ENCODE measurements at regions not wholly inside any gene's neighbourhood (a gene's known extent, or its start where the extent isn't known, plus 50 kb on each side); places are given as distances from the start of the nearest gene placed in this dataset.

DNA sequence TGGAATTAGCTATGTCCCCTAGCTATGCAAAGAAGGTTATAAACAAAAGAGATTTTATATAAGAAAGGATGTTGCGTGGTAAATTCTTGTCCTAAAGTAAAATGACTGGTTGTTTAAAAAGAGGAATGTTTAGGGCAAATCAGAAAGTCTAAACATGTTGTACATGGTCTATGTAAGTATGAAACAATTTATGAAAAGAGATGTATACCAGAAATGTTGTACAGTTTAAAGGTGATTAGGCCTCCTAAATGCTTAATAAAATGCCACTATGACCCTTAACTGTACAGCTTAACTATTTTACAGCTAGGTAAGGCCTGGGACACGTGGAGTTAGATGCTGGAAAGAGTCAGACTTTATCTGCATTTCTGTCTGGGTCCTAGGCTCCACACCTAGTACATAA, 775.9 kb upstream of the KLHL1 start:
- Mint-ChIP-seq H3K4me3 (ENCODE audit: low read depth) (no peak overlapping the region), H3K27ac (no peak overlapping the region), H3K9me3 (peaks cover 7% of the 10 kb centered on the region), H3K4me1 (ENCODE audit: low read depth) (no peaks in the 10 kb centered on the region), H3K36me3 (ENCODE audit: low read depth) (no peaks in the 10 kb centered on the region), H3K27me3 (ENCODE audit: low read depth) (no peaks in the 10 kb centered on the region)
- intact Hi-C loops (cut with micrococcal nuclease), result no loop called here
- no peak for DNase-seq (ENCODE audit: low spot score)

- Mint-ChIP-seq H3K9me3 (peaks cover 4% of the 10 kb centered on the region), H3K27ac (no peak overlapping the region), H3K36me3 (ENCODE audit: low read depth) (no peaks in the 10 kb centered on the region), H3K4me3 (ENCODE audit: low read depth) (no peak overlapping the region), H3K4me1 (ENCODE audit: low read depth) (no peaks in the 10 kb centered on the region), H3K27me3 (ENCODE audit: low read depth) (no peaks in the 10 kb centered on the region)
- intact Hi-C loops (cut with micrococcal nuclease), result no loop called here
- no peak for DNase-seq (ENCODE audit: low spot score)
Observed at GRCh38 chr13:70874636-70875035, 766.4 kb upstream of the KLHL1 start.

DNA sequence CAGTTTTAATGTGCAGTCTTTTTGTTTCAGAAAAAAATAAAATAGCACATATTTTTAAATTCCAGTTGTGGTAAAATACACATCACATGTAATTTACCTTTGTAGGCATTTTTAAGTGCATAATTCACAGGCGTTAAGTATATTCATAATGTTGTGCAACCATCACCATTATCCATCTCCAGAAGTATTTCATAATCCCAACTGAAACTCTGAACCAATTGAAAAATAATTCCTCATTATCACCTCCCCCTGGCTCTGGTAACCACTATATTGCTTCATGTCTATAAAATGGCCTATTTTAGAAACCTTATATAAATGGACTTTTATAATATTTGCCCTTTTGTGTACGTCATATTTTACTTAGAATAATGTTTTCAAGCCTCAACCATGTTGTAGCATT, 756.5 kb upstream of the KLHL1 start:
- no peaks in the 10 kb centered on the region for H3K4me1 Mint-ChIP-seq (ENCODE audit: low read depth)
- no peaks in the 10 kb centered on the region for H3K9me3 Mint-ChIP-seq
- DNase-seq (ENCODE audit: low spot score), result no peak
- intact Hi-C loops (cut with micrococcal nuclease), result no loop called here
- no peaks in the 10 kb centered on the region for H3K36me3 Mint-ChIP-seq (ENCODE audit: low read depth)
- H3K27ac Mint-ChIP-seq, result no peak overlapping the region
- no peaks in the 10 kb centered on the region for H3K27me3 Mint-ChIP-seq (ENCODE audit: low read depth)
- H3K4me3 Mint-ChIP-seq (ENCODE audit: low read depth), result no peak overlapping the region

DNA sequence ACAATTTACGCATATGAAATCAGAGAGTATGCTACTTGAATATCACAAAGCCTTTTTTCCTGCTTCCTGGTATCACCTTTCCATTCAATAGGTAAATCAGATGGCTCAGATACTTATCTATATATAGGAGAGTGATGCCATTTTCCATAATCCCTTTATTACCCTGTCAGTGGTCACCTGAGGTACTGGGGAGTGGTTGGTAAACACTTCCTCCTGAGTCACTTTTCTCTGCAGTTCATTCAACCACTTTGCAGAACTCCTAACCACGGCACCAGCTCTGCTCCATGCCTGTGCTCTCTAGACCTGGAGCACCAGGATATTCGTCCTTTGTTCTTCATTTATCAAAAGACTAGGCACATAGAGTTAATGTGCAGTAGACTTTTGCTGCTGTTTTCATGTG, 748.5 kb upstream of the KLHL1 start:
- Mint-ChIP-seq H3K27ac (no peak overlapping the region), H3K9me3 (no peaks in the 10 kb centered on the region), H3K4me1 (ENCODE audit: low read depth) (no peaks in the 10 kb centered on the region), H3K4me3 (ENCODE audit: low read depth) (no peak overlapping the region), H3K36me3 (ENCODE audit: low read depth) (no peaks in the 10 kb centered on the region), H3K27me3 (ENCODE audit: low read depth) (no peaks in the 10 kb centered on the region)
- DNase-seq (ENCODE audit: low spot score), result no peak
- intact Hi-C loops (cut with micrococcal nuclease), result no loop called here

DNA sequence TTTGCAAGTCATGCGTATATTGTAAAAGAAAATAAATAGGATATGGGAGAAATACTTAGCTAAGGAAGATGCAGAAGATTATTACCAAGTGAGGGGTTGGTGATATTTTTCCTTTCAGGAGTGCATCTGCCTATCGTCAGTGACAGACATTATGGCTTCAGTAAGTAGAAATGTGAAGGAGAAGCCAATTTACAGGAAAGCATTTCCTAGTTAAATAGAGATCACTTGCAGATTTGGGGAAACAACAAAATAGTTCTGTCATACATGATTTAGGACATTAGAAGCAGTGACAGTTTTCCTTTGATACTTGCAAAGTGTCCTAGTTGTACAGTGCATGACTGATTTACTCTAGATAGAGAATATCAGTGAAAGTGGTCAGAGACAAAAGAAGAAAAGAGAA, 747.8 kb upstream of the KLHL1 start:
- H3K4me3 Mint-ChIP-seq (ENCODE audit: low read depth), result no peak overlapping the region
- intact Hi-C loops (cut with micrococcal nuclease), result no loop called here
- no peaks in the 10 kb centered on the region for H3K4me1 Mint-ChIP-seq (ENCODE audit: low read depth)

DNA sequence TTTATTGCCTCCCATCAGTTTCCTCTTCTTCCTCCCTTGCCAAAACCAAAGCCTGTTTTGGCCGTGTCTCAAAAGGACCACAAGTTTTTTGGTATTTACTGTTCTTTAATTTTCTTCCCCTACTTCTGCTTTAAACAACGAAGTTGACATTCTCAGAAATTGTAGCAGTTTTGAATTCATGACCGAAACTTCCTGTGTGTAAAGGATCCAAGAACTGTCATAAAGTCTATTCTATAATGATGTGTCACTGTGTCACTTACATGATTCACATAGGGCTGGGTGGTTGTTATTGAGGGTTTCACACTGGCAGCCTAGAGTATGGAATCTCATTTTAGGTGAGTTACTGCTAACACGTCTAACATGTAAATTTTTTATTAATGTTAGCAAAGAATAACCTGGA, 741.0 kb upstream of the KLHL1 start:
- no peak for DNase-seq (ENCODE audit: low spot score)
- Mint-ChIP-seq H3K4me1 (ENCODE audit: low read depth) (no peaks in the 10 kb centered on the region), H3K27ac (no peak overlapping the region), H3K9me3 (peaks cover 5% of the 10 kb centered on the region), H3K27me3 (ENCODE audit: low read depth) (no peaks in the 10 kb centered on the region), H3K4me3 (ENCODE audit: low read depth) (no peak overlapping the region), H3K36me3 (ENCODE audit: low read depth) (no peaks in the 10 kb centered on the region)
- intact Hi-C loops (cut with micrococcal nuclease), result no loop called here

More for the DNA sequence above, 747.8 kb upstream of the KLHL1 start:
- H3K27ac Mint-ChIP-seq, result no peak overlapping the region
- H3K36me3 Mint-ChIP-seq (ENCODE audit: low read depth), result no peaks in the 10 kb centered on the region
- no peaks in the 10 kb centered on the region for H3K9me3 Mint-ChIP-seq
- H3K27me3 Mint-ChIP-seq (ENCODE audit: low read depth), result no peaks in the 10 kb centered on the region
- DNase-seq (ENCODE audit: low spot score), result no peak

DNA sequence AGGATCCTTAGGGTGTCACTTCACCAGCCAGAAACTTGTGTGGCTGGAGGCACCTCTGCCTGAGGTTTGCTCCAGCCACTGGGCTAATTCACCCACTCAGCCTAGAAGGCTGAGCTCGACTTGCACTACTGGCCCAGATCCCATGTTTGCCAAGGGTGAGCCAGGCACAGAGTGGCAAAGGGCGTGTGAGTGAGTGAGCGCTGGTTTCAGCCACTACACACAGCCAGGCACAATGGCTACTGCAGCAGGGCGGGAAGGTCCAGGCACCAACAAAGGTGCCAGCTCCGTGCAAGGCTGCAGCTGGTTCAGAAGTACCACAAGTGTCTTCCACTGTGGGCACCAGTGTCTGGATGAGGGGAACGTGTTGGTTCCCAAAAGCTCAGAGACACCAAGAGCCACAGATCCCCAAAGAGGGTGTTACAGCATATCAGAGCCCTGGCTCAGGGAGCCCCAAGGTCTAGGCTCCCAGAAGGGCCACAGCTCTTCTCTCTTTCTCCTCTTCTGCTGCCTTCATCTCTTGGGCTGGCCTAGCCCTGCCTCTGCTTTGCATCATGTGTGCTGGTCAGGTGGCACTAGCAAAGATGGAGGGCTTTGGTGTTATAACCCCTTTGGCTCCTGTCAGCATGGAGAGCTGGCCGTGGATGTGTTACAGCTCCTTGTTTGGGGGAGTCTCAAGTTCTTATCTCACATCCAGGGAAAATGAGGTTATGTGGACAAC, 736.3 kb upstream of the KLHL1 start:
- Mint-ChIP-seq H3K4me1 (ENCODE audit: low read depth) (no peaks in the 10 kb centered on the region), H3K27me3 (ENCODE audit: low read depth) (no peaks in the 10 kb centered on the region), H3K27ac (no peak overlapping the region), H3K4me3 (ENCODE audit: low read depth) (no peak overlapping the region), H3K9me3 (peaks cover 10% of the 10 kb centered on the region), H3K36me3 (ENCODE audit: low read depth) (no peaks in the 10 kb centered on the region)
- no peak for DNase-seq (ENCODE audit: low spot score)
- intact Hi-C loops (cut with micrococcal nuclease), result no loop called here

GRCh38 chr13:70842062-70842644, 733.9 kb upstream of the KLHL1 start:
- H3K4me1 Mint-ChIP-seq (ENCODE audit: low read depth), result no peaks in the 10 kb centered on the region
- H3K36me3 Mint-ChIP-seq (ENCODE audit: low read depth), result no peaks in the 10 kb centered on the region
- H3K27me3 Mint-ChIP-seq (ENCODE audit: low read depth), result no peaks in the 10 kb centered on the region
- DNase-seq (ENCODE audit: low spot score), result no peak
- no peak overlapping the region for H3K27ac Mint-ChIP-seq
- H3K4me3 Mint-ChIP-seq (ENCODE audit: low read depth), result no peak overlapping the region
- intact Hi-C loops (cut with micrococcal nuclease), result no loop called here
- H3K9me3 Mint-ChIP-seq, result peaks cover 10% of the 10 kb centered on the region

GRCh38 chr13:70841240-70842061, 733.2 kb upstream of the KLHL1 start:
- Mint-ChIP-seq H3K9me3 (peaks cover 10% of the 10 kb centered on the region), H3K4me3 (ENCODE audit: low read depth) (no peak overlapping the region), H3K36me3 (ENCODE audit: low read depth) (no peaks in the 10 kb centered on the region), H3K27ac (no peak overlapping the region), H3K4me1 (ENCODE audit: low read depth) (no peaks in the 10 kb centered on the region), H3K27me3 (ENCODE audit: low read depth) (no peaks in the 10 kb centered on the region)
- intact Hi-C loops (cut with micrococcal nuclease), result no loop called here
- DNase-seq (ENCODE audit: low spot score), result no peak

DNA sequence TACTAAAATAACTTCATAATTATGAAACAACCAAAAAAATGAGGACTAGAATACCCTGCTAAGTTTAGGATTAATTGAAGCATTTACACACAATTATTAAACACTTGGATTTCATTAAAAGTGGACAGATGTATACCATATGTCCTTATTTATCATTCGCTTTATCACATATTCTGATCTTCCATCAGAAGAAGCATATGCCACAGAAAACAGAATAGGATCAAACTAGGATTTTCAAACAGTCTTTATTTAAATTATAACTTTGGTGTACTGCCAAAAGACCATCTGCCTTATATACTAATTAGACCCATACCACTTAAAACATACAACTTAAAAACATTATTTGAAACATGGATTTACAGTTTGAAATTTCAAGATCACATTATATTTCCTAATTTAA, 727.1 kb upstream of the KLHL1 start:
- H3K4me1 Mint-ChIP-seq (ENCODE audit: low read depth), result no peaks in the 10 kb centered on the region
- H3K4me3 Mint-ChIP-seq (ENCODE audit: low read depth), result no peak overlapping the region
- DNase-seq (ENCODE audit: low spot score), result no peak
- H3K27me3 Mint-ChIP-seq (ENCODE audit: low read depth), result no peaks in the 10 kb centered on the region
- peaks cover 6% of the 10 kb centered on the region for H3K9me3 Mint-ChIP-seq
- no peaks in the 10 kb centered on the region for H3K36me3 Mint-ChIP-seq (ENCODE audit: low read depth)
- H3K27ac Mint-ChIP-seq, result no peak overlapping the region
- intact Hi-C loops (cut with micrococcal nuclease), result no loop called here

DNA sequence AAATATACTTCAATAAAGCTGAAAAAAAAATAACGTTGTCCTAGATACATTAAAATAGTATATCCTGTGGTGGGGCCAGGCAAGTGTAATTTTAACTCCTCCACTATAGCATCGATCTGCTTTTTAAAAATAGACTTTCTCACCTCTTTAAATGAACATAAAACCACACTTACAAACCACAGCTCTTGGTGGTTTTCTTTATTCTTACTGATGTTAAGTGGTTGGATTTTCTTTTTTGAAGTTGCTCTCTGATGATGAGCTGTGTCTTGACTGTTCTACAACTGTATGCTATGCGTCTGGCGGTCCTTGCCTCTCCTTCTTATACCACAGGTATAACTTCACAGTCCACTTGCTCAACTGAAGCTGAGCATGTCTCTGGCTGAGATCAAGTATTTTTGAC, 721.5 kb upstream of the KLHL1 start:
- Mint-ChIP-seq H3K4me3 (ENCODE audit: low read depth) (no peak overlapping the region), H3K27me3 (ENCODE audit: low read depth) (no peaks in the 10 kb centered on the region), H3K27ac (no peak overlapping the region), H3K9me3 (peaks cover 6% of the 10 kb centered on the region), H3K36me3 (ENCODE audit: low read depth) (no peaks in the 10 kb centered on the region), H3K4me1 (ENCODE audit: low read depth) (no peaks in the 10 kb centered on the region)
- intact Hi-C loops (cut with micrococcal nuclease), result no loop called here
- no peak for DNase-seq (ENCODE audit: low spot score)

- H3K9me3 Mint-ChIP-seq, result no peaks in the 10 kb centered on the region
- no peaks in the 10 kb centered on the region for H3K36me3 Mint-ChIP-seq (ENCODE audit: low read depth)
- H3K27ac Mint-ChIP-seq, result no peak overlapping the region
- no peaks in the 10 kb centered on the region for H3K4me1 Mint-ChIP-seq (ENCODE audit: low read depth)
- no peak for DNase-seq (ENCODE audit: low spot score)
- intact Hi-C loops (cut with micrococcal nuclease), result no loop called here
- H3K27me3 Mint-ChIP-seq (ENCODE audit: low read depth), result no peaks in the 10 kb centered on the region
- H3K4me3 Mint-ChIP-seq (ENCODE audit: low read depth), result no peak overlapping the region
Observed at GRCh38 chr13:70817576-70817975, 709.3 kb upstream of the KLHL1 start.

DNA sequence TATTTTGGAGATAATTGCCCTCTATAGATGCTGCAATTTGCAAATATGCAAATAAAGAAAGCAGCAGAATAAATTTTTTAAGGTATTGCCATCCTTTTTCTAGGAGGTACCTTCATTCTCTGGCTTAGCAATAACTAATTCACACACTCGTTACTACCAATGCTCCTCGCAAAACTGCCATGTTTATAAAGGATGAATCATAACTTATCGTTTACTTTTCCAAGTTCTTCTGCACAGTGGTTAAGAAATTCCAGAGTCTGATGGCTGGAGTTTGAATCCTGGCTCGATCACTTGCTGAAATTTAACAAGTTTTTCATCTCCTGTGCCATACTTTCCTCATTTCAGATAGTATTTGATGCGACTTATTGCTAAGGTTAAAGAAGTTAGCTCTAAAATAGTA, 708.6 kb upstream of the KLHL1 start:
- no peak overlapping the region for H3K27ac Mint-ChIP-seq
- H3K9me3 Mint-ChIP-seq, result no peaks in the 10 kb centered on the region
- H3K4me3 Mint-ChIP-seq (ENCODE audit: low read depth), result no peak overlapping the region
- no peaks in the 10 kb centered on the region for H3K4me1 Mint-ChIP-seq (ENCODE audit: low read depth)
- DNase-seq (ENCODE audit: low spot score), result no peak
- H3K27me3 Mint-ChIP-seq (ENCODE audit: low read depth), result no peaks in the 10 kb centered on the region
- intact Hi-C loops (cut with micrococcal nuclease), result no loop called here
- no peaks in the 10 kb centered on the region for H3K36me3 Mint-ChIP-seq (ENCODE audit: low read depth)

All from activated T-helper 2 cell treated with anti-CD3 and anti-CD28 coated beads, Interferon-gamma antibody, Interleukin-2, Interleukin-4, amounts not matched to agents 10 μg/mL and 5 μg/mL and 100 μg/mL, durations not matched to agents 14 hours and 24 hours and 36 hours (primary cell).